ENCODE measurements at regions not wholly inside any gene's neighbourhood (a gene's known extent, or its start where the extent isn't known, plus 50 kb on each side); places are given as distances from the start of the nearest gene placed in this dataset.
A peak's percentile ranks its signal among the peaks of the same experiment; 100 is the strongest.
"Not testable (repeated sequence)": the region's sequence is repeated elsewhere in the genome, so short reads cannot be mapped to it uniquely, and the experiment has no call there.

DNA sequence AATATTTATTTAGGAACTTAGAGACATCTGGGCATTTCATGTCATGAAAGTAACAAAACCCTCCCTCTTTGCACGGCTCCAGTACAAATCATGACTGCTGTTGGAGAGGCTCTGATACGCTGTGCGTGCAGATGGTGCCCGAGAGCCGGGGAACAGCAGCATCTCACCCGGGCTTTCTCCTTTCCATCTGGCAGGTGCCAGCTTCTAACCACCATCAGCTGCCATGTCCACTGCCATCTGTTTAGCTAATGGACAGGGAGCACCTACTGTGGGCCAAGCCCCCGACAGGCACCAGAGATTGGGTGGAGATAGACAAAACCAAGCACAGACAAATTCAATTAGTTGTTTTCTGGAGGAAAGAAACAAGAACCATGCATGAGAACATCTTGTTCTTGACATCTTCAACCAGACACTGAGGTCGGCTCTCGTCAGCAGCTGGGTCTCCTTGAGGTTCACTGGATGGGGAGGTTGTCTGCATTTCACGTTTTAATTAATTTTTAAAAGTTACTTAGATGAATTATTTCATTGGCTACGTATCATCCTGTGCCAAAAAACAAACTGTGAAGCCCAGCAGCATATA, 323.7 kb downstream of the THBS2 start:
- no peak for DNase-seq

DNA sequence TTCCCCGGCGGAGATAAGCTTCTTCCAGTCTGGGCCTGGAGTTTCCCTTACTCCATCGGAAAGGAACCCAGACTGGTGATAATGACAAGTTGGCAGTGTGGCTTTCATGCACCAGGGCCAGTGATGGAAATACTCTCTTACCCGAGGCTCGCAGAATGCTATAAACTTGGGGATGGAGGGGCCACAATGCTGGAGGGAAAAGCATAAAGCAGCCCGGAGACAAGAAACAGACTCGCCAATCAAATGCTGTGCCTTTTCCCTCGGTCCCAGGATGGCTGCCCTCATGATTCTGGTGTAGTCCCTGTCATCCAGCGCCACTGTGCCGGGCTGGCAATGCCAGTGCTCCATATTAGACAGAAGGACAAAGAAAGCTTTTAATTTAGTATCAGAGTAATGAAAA, 325.6 kb downstream of the THBS2 start:
- DNase-seq: no peak

DNA sequence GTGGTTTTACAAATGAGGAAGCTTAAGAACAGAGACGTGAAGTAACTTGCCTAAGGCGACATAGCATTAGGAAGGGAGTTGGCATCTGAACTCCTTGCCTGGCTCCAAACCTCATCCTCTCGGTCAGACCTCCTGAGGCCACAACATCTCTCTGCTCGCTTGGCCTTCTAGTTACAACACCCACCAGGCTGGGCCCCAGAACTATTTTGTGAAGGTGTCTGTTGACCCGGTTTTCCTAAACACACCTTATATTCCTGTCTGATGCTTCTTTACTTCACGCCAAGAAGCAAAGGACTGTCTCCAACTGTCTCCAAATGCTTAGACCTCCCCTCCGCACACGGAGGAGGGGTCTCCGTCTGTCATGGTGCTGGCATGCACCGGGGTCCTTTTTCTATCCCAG, 326.6 kb downstream of the THBS2 start:
- DNase-seq: no peak

DNA sequence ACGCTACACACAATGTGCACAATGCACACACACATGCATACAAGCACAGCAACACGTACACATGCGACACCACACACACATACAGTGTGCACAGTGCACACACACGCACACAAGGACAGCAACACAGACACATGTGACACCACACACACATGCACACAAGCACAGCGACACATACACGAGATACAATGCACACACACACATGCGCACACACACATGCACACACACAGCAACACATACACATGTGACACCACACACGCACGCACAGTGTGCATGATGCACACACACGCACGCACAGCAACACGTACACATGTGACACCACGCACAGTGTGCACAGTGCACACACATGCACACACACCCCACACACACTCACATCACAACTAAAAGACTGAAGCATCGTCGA, 327.3 kb downstream of the THBS2 start:
- DNase-seq: no peak

DNA sequence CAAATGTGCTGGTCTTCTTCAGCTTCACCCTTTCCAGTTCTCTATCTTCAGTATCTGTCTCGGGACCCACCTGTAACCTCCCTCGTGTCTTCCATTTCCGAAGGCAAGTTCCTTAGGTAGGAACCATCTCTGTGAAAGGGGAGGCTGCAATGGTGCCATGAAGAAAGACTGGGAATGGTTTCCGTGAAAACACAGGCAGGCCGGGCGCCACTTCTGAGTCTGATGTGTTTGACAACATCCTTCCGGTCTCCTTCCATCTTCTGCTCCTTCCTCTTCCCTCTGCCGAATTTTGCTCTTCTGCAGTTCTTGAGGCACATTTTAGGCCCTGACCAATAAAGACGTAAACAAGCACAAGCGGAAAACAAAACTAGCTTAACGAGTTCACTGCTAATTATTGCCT, 328.0 kb downstream of the THBS2 start:
- no peak for DNase-seq

DNA sequence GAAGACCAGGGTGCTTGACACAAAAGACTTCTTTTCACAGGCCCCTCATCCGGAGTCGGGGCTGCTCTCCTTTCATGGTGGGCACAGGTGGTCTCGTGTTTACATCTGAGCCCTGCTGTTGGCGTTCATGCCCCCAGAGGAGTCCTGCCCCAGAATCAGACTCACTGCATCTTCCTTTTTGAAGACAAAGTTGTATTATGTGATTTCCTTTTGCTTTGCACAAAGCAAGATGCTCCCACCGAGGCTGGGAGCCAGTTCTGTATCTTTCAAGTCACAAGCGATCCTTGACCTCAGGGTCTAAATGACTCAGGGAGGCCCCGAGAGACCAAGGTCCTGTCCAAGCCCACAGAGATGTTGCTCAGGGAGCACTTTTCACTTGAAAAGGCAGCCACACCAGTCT, 330.5 kb downstream of the THBS2 start:
- no peak for DNase-seq

DNA sequence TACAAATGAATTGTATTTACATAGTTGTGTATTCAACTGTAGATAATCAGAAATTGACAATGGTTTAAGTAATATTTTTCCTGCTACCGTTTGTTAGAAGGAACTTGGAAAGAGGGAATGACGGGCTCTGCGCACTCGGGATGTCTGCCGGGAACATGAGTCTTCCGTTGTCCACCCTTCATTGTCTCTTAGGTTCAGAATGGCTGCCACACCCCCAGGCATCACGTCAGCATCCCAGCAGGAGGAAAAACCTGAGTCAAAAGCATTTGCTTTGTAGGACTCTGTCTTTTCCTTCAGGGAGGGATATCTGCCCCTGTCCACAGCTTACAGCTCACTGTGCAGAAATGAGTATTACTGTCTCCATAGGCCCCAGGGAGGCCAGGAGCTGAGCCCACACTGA, 331.2 kb downstream of the THBS2 start:
- DNase-seq: no peak

DNA sequence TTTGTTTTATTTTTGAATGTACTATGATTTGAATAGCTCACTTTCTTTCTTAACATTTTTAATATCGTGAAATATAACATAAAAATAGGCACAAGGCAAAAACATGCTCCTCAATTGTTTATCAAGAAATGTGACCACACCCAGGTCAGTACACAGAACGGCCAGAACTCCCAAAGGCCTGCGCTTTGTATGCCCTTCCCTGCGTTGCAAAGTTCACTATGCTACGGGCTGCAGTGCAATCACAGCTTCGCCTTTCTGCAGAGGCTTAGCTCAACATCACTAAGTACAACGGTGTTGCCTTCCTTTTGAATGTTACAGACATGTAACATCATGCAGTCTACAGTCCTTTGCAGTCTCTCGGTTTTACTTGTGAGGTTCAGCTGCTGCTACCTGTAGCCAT, 333.4 kb downstream of the THBS2 start:
- DNase-seq: no peak

DNA sequence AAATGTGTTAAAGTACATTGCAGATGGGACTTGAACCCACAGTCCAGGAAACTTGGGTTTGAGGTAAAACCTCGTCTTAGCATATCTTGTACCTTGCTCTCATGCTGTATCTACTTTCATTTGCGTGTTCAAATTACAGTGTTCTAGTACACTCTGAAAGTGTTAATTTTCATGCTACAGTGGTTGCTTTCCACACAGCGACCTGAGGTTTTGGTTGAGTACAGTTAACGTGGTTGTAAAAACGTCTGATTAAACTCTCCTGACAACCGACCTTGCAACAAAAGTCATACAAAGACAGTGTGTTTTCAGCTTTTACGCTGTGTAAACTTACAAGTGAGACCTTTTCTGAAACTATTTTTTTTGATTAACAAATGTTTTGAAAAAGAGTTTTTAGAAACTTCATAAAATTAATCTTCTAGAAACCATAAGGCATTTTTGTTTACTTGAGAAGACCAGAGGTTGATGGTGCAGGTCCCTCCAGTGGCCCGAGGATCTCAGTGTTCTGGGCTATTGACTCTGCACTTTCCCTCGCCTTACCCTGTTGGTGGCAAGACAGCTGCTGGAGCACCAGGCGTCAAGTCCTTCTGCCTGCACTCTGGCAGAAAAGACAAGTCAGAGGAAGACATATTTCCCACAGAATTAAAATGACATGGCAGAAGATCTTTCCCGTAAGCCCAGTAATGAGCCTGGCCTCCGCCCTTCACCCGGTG, 334.0 kb downstream of the THBS2 start:
- peak; percentile 8 for DNase-seq

DNA sequence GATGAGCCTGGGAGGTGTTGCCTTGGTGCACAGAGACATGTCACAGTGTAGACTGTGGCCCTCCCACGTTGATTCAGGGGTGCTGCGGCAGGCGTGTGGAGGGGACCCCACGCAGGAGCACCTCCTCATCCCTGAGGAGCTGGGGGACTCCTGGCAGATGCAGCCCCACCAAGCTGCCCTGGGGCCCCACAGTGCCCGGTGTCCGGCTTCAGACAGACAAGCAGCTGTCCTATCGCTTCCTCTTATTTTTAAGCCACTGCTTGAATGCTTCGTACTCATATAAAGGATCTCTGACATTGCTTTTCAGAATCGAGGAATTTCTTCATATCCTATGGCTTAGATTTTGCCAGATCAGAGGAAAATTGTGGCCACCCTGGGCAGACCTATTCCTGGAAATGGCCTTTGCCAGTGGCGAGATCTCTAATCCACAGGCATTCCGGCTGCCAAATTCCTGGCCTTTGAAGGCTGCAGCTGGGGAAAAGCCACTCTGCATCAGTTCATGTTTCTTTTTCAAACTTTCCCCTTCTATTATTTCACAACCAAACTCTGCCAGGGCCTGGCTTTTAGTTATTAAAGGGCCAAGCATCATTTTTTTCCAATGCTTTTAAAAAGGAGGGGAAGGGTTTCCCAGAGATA, 337.0 kb downstream of the THBS2 start:
- no peak for DNase-seq

DNA sequence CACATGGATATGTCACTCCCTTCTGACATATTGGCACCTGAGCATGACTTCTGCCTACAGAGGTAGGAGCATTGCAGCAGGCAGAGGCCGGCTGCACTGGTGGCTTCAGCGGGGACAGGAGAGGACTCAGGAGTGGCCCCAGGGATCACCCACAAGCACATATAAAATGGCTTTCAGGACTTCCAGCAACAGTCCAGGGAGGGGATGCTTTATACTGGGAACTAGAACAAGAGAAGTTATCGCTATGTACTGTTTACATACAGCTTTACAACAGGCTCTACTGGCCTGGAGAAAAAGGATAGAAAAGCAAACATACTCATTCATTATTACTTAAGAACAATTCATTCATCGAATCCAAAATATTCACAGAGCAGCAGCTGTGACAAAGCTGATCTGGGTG, 337.8 kb downstream of the THBS2 start:
- DNase-seq: no peak

DNA sequence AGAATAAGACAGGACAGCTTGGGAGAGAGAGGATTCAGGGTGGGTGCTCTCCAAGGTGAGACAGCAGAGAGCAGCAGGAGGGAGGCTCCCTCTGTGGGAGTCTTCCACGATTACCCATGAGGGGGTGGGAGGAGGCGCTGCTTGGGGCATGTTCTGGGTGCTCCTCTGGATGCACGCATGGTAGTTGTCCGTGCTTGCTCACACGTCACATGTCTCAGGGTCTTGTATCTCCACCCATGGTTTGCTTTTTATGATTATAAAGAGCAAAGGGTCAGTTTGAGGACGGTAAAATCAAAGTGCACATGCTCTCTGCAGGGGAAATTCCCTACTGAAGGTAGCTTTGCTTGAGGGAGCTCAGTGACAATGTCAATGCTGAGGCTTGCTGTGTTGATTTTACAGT, 338.4 kb downstream of the THBS2 start:
- no peak for DNase-seq

DNA sequence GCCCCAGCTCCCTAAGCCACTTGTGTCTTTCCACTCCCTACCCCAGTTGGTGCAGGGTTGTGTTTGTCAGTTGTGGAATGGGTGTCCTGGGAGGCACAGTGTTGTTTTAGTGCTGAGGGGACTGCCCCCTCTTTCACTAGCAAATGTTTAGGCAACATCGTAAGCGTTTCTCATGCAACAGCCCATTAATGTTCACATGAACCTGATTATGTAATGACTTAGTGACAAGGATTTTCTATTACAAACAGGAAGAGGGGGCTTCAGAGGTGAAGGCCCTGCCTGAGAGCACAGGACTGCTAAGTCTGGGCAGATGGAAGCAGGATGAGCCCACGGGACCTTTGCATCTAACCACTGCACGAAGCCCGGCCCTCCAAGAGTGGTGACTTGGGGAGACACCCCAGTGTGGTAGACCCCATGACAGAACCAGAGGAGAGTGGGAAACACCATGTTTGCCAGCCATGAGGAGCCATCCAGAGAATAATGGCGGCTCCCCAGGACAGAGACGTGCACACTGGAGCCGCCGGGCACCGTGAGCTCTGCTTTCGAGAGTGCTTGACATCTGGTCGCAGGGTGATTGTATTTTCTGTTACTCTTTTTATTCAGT, 339.7 kb downstream of the THBS2 start:
- DNase-seq: no peak

DNA sequence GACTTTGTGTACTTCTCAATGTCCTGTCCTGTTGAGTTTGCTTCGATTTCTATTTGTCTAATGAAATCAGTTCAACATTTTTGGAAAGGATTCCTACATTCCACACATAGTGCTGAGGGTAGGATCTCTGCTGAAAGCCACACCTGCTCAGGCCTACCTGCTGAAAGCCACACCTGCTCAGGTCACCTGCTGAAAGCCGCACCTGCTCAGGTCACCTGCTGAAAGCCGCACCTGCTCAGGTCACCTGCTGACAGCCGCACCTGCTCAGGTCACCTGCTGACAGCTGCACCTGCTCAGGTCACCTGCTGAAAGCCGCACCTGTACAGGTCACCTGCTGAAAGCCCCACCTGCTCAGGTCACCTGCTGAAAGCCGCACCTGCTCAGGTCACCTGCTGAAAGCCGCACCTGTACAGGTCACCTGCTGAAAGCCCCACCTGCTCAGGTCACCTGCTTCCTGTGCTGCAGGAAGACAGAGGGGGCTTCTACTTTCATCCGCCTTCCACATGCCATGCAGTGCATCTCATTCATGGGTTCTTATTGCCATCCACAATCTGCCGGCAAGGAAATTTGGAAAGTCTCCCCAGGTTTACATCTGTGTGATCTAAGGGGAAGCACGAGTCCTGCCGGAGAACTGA, 340.3 kb downstream of the THBS2 start:
- not testable (repeated sequence) for DNase-seq

DNA sequence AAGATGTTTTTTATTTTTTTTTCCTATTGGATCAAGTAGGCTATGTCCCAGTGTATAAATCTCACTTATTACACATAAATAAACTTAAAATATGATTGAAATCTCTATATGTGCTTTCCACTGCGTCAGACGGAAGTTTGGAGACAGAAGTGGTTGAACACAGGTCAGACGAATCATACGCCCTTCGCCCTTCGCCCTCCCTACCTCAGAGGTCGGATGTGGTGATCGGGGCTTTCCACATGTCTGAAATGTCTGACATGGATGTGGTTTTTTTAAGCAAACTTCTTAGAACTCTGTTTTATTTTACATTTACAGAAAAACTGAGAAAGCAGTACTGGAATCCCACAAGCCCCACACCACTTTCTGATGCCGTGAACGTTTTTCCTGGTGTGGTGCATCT, 344.4 kb downstream of the THBS2 start:
- no peak for DNase-seq

DNA sequence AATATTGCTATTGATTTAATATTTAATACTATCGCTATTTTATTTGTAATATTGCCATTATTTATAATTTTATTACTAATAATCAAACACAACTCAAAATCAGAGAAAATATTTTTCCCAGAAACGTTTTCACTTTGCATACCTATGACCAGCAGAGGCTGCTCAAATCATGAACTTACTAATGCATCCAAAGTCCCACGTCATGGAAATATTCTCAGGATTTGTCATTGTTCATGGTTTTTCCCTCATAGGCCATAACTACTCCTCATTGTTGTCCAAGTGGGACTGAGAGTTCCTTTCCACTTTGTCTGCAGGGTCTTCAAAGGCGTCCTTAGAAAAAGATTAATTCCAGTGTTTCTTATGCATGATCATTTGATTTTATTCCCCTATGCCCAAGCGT, 344.8 kb downstream of the THBS2 start:
- no peak for DNase-seq

DNA sequence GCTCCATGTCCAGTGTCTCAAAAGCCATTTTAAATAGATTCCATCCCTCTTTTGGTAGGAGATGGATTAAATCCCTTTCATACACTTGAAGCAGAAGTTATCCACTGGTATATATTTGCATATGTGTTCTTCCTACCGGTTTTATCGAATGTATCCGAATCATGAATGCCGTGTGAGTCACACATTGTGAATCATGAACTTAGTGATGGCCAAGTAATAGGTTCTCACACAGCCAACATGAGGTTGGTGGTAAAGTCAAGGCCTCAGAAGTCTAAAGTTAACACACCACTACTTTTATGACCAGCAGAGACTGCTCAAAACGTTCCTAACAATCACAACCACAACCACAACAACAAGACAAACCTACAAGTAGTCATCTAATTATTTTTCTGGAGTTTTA, 345.5 kb downstream of the THBS2 start:
- DNase-seq: no peak

DNA sequence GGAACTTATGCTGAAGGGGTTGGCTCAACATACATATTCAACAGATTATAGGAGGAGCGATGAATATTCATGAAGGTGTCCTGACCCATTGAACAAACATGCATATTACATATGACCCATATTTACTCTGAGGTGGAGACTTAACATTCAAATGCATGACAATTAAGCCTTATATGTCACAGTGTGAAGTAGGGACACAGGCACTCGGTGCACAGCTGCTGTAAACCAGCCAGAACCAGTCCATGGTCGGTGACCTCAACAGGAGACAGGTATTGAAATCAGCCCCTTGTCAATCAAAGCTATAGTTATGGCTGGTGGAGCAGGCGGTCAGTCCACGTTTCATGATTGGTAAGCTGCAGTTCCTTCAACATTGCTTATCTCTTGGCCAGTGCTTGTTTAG, 347.3 kb downstream of the THBS2 start:
- DNase-seq: no peak

DNA sequence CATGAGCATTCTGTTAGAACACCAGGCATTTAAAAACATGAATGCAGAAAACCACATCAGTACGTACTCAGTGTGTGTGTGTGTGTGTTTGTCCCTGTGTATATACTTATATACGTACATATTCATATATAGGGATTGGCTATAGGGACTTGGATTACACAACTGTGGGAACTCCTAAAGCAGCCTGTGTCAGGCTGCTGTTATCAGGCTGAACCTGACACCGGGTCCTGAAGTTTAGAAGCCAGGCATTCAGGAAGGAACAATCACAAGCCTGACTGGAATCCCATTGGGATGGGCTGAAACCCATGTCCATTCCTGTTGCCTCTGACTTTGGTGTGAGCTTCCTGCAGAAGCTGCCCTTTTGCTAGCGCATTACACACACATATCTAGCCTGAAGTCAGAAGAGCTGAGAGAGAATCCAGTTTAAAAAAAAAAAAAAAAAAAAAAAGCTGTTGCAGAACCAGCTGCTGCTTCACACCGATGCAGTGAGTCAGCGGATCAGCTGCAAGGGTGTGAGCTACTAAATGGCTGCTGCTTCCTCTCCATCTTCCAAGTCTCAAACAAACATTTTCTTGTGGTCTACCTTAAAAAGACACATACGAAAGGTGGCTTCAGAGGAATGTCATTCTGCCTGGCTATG, 348.1 kb downstream of the THBS2 start:
- DNase-seq: peak; percentile 41

DNA sequence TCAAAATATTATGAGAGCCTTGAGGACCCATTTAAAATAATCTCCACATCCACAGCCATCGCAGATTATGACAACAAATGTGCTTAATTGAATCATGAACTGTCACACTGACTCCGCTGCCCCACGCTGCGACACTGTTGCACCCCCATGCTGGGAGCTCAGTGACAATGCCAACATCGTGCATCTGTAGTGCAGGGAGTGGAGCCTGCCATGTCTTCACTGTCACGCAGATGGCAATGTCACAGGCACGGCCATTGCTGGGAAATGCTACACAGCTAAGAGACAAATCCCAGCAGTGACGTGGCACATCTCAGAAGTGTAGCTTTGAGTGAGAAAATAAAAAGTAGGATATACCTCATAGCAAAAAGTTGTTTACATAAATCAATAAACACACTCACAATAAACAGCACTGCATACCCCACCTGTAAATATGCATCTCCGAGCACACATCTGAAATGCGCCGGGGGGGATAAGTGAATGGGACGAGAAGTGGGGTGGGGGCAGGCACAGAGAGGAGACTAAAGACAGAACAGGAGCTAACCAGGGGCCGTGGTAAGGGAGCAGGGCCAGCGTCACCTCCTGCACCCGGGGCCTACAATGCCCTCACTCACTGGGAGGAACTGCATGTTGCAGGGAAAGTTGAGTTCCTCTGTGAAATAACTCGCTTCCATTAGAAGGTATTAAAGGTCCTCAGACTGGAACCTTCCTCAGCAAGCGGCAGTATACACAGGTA, 349.9 kb downstream of the THBS2 start:
- DNase-seq: no peak

DNA sequence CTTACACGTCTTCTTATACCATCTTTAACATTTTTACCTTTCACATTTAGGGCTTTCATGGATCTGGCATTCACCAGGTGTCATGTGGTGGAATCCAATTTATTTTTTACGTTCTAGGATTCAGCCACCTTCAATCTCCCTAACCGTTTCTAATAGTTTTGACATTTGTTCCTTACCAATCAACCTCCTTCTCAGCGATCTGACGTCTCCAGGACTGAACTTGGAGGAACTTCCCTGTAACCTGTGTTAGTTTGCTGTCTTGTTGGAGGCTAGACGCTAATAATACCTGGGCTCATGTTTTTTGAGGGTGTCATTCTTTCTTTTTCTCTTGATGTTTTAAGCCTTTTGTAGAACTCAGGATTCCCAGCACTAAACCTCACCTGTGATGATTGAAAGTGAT, 351.6 kb downstream of the THBS2 start:
- no peak for DNase-seq

DNA sequence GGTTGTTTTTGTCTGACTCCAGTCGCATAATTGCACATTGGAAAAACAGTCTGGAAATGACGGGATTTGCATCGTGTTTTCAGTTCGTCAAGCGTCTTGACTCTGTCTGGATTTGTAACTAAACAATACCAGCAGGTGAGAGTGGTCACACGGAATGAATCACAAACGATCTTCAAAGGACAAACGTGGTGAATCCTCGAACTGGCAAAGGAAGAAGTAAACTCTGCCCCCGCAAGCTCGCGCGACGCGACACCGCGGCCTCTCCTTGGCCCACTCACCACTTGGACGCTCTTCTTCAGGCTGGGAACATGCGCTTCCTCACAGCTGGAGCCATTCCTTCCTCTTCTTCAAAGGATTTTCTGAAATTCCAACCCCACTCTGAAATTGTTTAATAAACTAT, 352.6 kb downstream of the THBS2 start:
- no peak for DNase-seq

DNA sequence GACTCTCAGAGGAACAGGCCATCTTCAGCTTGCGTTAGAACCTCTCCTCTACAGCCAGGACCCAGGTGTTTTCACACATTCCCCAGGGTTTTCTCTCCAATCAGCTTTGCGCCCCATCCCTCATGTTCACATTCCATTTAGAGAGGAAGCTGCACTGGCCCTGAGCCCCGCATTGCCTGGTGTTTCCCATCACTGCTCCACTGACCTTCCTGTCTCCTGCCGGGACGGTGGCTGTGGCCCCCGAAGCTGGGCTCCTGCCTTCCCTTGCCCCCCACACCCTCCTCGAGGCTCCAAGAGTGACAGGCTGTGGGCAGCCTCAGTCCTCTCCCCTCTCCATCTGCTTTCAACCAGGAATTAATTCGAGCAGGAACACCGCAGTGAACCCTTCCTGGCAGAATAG, 357.3 kb downstream of the THBS2 start:
- DNase-seq: no peak

Data from CD4-positive, alpha-beta T cell treated with Interleukin-10 for 1 hour (primary cell).